ENCODE measurements at regions not wholly inside any gene's neighbourhood (a gene's known extent, or its start where the extent isn't known, plus 50 kb on each side); places are given as distances from the start of the nearest gene placed in this dataset. TPM values are rescaled to one million over a fixed set of nuclear protein-coding genes. Genes with fewer than 3 reads are reported as not detected.
"Not testable (repeated sequence)": the region's sequence is repeated elsewhere in the genome, so short reads cannot be mapped to it uniquely, and the experiment has no call there.

DNA sequence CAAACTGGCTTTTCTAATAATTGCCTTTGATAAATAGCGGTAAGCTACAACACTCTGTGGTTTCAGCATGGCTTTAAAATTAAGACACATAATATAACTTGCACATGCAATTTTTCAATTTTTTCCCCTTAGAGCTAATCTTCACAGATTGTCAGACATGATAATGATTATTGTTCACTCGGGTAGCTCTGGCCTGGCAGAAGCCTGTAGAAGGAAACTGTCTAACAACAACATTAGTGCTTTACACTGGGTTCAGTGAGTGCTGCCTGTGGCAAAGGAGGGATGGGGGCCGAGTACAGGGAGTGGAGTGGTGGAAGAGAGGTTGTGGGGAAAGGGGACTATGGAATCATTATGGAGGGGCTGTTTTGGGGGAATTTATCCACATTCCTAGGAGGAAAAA is 67.2 kb upstream of the AUTS2 start:
- peak in 1 of 6 donors; percentile 55 for DNase-seq (ENCODE audit: low read depth in 4 of 6, low spot score in 6 of 6)
- Histone ChIP-seq H3K27ac (ENCODE audit: low read depth, low read length) (no peak overlapping the region), H3K9me3 (ENCODE audit: control insufficient read depth, insufficient read depth, low read length) (no peaks in the 10 kb centered on the region), H3K4me1 (ENCODE audit: control insufficient read depth, insufficient read depth, low read length) (no peaks in the 10 kb centered on the region), H3K27me3 (ENCODE audit: control insufficient read depth, insufficient read depth, low read length) (no peaks in the 10 kb centered on the region), H3K36me3 (ENCODE audit: control insufficient read depth, insufficient read depth, low read length) (no peaks in the 10 kb centered on the region), H3K4me3 (ENCODE audit: low read depth, low read length) (no peak overlapping the region)
- WGBS (ENCODE audit: insufficient coverage) = 40% methylated on average over 1 of the region's 3 CpGs

DNA sequence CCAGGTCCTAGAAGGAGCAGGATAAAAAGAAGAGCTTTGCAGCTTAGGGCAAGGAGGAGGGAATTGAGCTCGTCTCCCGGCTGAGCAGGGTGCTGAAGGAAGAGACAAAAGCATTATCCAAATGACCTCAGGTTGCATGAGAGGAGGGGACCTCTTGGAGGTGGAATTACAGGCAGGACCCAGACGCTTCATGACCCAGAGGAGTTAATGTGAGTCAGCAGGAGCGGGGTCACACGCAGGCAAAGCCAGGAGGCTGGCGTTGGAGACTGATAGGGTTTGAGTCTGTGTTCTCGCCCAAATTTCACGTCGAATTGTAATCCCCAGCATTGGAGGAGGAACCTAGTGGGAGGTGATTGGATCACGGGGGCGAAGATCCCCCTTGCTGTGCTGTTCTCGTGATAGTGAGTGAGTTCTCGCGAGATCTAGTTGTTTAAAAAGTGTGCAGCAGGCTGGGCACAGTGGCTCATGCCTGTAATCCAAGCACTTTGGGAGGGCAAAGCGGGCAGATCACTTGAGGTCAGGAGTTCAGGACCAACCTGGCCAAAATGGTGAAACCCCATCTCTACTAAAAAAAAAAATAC is 63.7 kb upstream of the AUTS2 start:
- H3K4me3 ChIP-seq (ENCODE audit: low read depth, low read length) = no peak overlapping the region
- no peaks in the 10 kb centered on the region for H3K36me3 ChIP-seq (ENCODE audit: control insufficient read depth, insufficient read depth, low read length)
- DNase-seq (ENCODE audit: low read depth in 4 of 6, low spot score in 6 of 6) = no peak
- no peaks in the 10 kb centered on the region for H3K4me1 ChIP-seq (ENCODE audit: control insufficient read depth, insufficient read depth, low read length)
- H3K27me3 ChIP-seq (ENCODE audit: control insufficient read depth, insufficient read depth, low read length) = no peaks in the 10 kb centered on the region
- 57% methylated on average over 14 of the region's 15 CpGs for WGBS (ENCODE audit: insufficient coverage)
- no peaks in the 10 kb centered on the region for H3K9me3 ChIP-seq (ENCODE audit: control insufficient read depth, insufficient read depth, low read length)
- H3K27ac ChIP-seq (ENCODE audit: low read depth, low read length) = no peak overlapping the region

DNA sequence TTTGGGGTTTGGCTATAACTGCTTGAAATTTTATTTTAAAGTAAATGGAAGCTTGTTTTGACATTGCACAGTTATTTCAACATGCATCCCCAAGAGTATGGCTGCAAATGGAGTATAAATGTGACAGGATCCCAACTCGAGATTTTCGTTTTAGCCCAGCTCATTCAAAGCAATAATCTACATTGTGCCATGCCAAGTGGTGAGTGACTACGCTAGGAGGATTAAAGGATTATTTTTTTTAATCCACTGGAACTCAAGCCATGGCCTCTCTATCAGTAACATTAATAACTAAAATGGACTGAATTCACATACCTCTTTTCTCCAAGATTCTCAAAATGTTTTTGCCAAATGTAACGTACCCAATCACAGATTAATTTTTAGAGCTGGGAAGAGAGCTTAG is 60.6 kb upstream of the AUTS2 start:
- H3K27me3 ChIP-seq (ENCODE audit: control insufficient read depth, insufficient read depth, low read length) = no peaks in the 10 kb centered on the region
- no peaks in the 10 kb centered on the region for H3K9me3 ChIP-seq (ENCODE audit: control insufficient read depth, insufficient read depth, low read length)
- 100% methylated on average over 1 of the region's 4 CpGs for WGBS (ENCODE audit: insufficient coverage)
- no peak for DNase-seq (ENCODE audit: low read depth in 4 of 6, low spot score in 6 of 6)
- H3K4me1 ChIP-seq (ENCODE audit: control insufficient read depth, insufficient read depth, low read length) = no peaks in the 10 kb centered on the region
- no peak overlapping the region for H3K4me3 ChIP-seq (ENCODE audit: low read depth, low read length)
- H3K36me3 ChIP-seq (ENCODE audit: control insufficient read depth, insufficient read depth, low read length) = no peaks in the 10 kb centered on the region
- H3K27ac ChIP-seq (ENCODE audit: low read depth, low read length) = no peak overlapping the region

DNA sequence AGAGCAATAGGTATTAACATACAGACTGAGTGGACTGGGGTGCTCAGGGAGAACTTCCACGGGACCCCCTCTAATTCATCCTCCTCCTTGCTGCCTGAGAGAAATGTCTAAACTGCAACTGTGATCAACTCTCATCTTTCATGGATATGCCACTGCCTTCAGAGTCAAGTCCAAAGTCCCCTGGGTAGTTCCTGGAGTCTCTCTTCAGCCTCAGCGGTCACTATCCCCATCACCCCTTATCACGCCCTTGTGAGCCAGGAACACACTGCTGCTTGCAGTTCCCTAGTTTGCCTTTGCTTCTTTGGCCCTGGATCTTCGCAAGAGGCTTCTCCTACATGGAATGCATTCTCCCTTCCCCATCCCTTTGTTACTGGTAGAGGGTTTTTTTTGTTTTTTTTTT is 58.7 kb upstream of the AUTS2 start:
- WGBS (ENCODE audit: insufficient coverage) = 100% methylated on average over 1 of the region's 4 CpGs
- no peaks in the 10 kb centered on the region for H3K9me3 ChIP-seq (ENCODE audit: control insufficient read depth, insufficient read depth, low read length)
- no peaks in the 10 kb centered on the region for H3K36me3 ChIP-seq (ENCODE audit: control insufficient read depth, insufficient read depth, low read length)
- H3K27ac ChIP-seq (ENCODE audit: low read depth, low read length) = no peak overlapping the region
- H3K4me1 ChIP-seq (ENCODE audit: control insufficient read depth, insufficient read depth, low read length) = no peaks in the 10 kb centered on the region
- no peak overlapping the region for H3K4me3 ChIP-seq (ENCODE audit: low read depth, low read length)
- no peak for DNase-seq (ENCODE audit: low read depth in 4 of 6, low spot score in 6 of 6)
- H3K27me3 ChIP-seq (ENCODE audit: control insufficient read depth, insufficient read depth, low read length) = no peaks in the 10 kb centered on the region

DNA sequence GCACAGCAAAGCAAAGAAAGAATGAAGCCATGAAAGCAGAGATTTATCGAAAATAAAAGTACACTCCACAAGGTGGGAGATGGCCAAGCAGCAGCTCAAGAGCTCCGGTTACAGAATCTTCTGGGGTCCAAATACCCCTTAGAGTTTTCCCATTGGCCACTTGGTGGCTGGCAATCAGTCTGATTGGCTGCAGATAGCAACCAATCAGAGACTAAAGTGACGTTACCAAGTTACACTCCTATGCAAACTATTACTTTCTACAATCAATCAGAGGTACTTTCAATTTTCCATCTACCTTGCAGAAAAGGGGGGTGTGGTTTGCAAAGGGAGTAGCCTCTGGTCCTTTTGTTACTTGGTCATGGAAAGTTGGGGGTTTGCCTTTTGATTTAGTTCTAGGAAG is 58.0 kb upstream of the AUTS2 start:
- Histone ChIP-seq H3K4me3 (ENCODE audit: low read depth, low read length) (no peak overlapping the region), H3K36me3 (ENCODE audit: control insufficient read depth, insufficient read depth, low read length) (no peaks in the 10 kb centered on the region), H3K27me3 (ENCODE audit: control insufficient read depth, insufficient read depth, low read length) (no peaks in the 10 kb centered on the region), H3K9me3 (ENCODE audit: control insufficient read depth, insufficient read depth, low read length) (no peaks in the 10 kb centered on the region), H3K27ac (ENCODE audit: low read depth, low read length) (no peak overlapping the region), H3K4me1 (ENCODE audit: control insufficient read depth, insufficient read depth, low read length) (no peaks in the 10 kb centered on the region)
- DNase-seq (ENCODE audit: low read depth in 4 of 6, low spot score in 6 of 6) = no peak
- 100% methylated on average over 2 of the region's 3 CpGs for WGBS (ENCODE audit: insufficient coverage)

DNA sequence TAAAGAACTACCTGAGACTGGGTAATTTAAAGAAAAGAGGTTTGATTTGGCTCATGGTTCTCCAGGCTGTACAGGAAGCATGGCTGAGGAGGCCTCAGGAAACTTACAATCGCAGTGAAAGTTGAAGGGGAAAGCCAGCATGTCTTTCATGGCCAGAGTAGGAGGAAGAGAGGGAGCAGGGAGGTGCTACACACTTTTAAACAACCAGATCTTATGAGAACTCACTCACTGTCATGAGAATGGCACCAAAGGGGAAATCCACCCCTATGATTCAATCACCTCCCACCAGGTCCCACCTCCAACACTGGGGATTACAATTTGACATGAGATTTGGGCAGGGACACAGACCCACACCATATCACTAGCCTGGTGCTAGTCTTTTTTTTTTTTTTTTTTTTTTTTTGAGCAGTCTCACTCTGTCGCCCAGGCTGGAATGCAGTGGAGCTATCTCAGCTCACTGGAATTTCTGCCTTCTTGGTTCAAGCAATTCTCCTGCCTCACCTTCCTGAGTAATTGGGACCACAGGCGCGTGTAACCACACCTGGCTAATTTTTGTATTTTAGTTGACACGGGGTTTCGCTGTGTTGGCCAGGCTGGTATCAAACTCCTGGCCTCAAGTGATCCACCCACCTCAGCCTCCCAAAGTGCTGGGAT is 56.4 kb upstream of the AUTS2 start:
- DNase-seq (ENCODE audit: low read depth in 4 of 6, low spot score in 6 of 6); H3K27ac ChIP-seq (ENCODE audit: low read depth, low read length); H3K4me1 ChIP-seq (ENCODE audit: control insufficient read depth, insufficient read depth, low read length); H3K4me3 ChIP-seq (ENCODE audit: low read depth, low read length); H3K27me3 ChIP-seq (ENCODE audit: control insufficient read depth, insufficient read depth, low read length); H3K36me3 ChIP-seq (ENCODE audit: control insufficient read depth, insufficient read depth, low read length); H3K9me3 ChIP-seq (ENCODE audit: control insufficient read depth, insufficient read depth, low read length): not testable (repeated sequence)
- 100% methylated on average over 1 of the region's 6 CpGs for WGBS (ENCODE audit: insufficient coverage)

GRCh38 chr7:69545175-69545574 is 53.1 kb upstream of the AUTS2 start:
- Histone ChIP-seq H3K27me3 (ENCODE audit: control insufficient read depth, insufficient read depth, low read length) (peaks cover 2% of the 10 kb centered on the region), H3K27ac (ENCODE audit: low read depth, low read length) (no peak overlapping the region), H3K4me1 (ENCODE audit: control insufficient read depth, insufficient read depth, low read length) (peaks cover 7% of the 10 kb centered on the region), H3K36me3 (ENCODE audit: control insufficient read depth, insufficient read depth, low read length) (no peaks in the 10 kb centered on the region), H3K9me3 (ENCODE audit: control insufficient read depth, insufficient read depth, low read length) (no peaks in the 10 kb centered on the region), H3K4me3 (ENCODE audit: low read depth, low read length) (no peak overlapping the region)
- DNase-seq (ENCODE audit: low read depth in 4 of 6, low spot score in 6 of 6) = no peak
- no CpG with 5 or more reads among the region's 1 CpG for WGBS (ENCODE audit: insufficient coverage)

Small RNAs in the stretch of these regions (small RNA-seq; reads per million reads assigned to genes)
- gene MTATP6P21 (ENCODE audit: low replicate concordance) (not detected), gene RF00019 (ENCODE audit: low replicate concordance) (not detected), gene RNA5SP231 (ENCODE audit: low replicate concordance) (not detected), gene RNU6-229P (ENCODE audit: low replicate concordance) (not detected), gene RNU6-832P (ENCODE audit: low replicate concordance) (not detected)

Data from spinal cord (tissue), 10 donors.